ENCODE measurements at regions not wholly inside any gene's neighbourhood (a gene's known extent, or its start where the extent isn't known, plus 50 kb on each side); places are given as distances from the start of the nearest gene placed in this dataset.

GRCh38 chr7:1383398-1384112 is 75.7 kb downstream of the MICALL2 start:
- TF ChIP-seq, protein P1, sequence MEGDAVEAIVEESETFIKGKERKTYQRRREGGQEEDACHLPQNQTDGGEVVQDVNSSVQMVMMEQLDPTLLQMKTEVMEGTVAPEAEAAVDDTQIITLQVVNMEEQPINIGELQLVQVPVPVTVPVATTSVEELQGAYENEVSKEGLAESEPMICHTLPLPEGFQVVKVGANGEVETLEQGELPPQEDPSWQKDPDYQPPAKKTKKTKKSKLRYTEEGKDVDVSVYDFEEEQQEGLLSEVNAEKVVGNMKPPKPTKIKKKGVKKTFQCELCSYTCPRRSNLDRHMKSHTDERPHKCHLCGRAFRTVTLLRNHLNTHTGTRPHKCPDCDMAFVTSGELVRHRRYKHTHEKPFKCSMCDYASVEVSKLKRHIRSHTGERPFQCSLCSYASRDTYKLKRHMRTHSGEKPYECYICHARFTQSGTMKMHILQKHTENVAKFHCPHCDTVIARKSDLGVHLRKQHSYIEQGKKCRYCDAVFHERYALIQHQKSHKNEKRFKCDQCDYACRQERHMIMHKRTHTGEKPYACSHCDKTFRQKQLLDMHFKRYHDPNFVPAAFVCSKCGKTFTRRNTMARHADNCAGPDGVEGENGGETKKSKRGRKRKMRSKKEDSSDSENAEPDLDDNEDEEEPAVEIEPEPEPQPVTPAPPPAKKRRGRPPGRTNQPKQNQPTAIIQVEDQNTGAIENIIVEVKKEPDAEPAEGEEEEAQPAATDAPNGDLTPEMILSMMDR (conservative IDR thresholded peaks at IDR 0.05; ENCODE audit: low read length) = no peak
- no peak for DNase-seq (ENCODE audit: low read depth)
- no peak overlapping the region for H3K4me3 ChIP-seq (ENCODE audit: low read length)

DNA sequence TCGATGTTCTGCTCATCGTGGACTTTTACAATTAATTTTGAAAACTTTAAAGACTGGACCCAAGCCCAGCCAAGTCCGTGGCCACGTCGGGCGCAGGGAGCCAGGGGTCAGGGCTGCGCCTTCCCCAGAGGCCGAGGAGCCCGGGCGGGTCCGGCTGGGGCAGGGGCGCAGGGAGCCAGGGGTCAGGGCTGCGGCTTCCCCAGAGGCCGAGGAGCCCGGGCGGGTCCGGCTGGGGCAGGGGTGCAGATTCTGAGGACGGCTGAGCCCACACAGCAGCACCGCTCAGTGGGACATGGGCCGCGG is 75.2 kb downstream of the MICALL2 start:
- TF ChIP-seq, protein P1 (conservative IDR thresholded peaks at IDR 0.05; ENCODE audit: low read length) = no peak
- no peak for DNase-seq (ENCODE audit: low read depth)

More for the DNA sequence above, 75.2 kb downstream of the MICALL2 start:
- H3K4me3 ChIP-seq (ENCODE audit: low read length) = no peak overlapping the region

Measured in AG10803 (cell line).